GM12801 (cell line): ENCODE measurements at regions not wholly inside any gene's neighbourhood (a gene's known extent, or its start where the extent isn't known, plus 50 kb on each side); places are given as distances from the start of the nearest gene placed in this dataset.

Experiments used
- CTCF ChIP-seq: IDR thresholded peaks from one replicate; pipeline ENCODE4 v1.5.1; 2011; ENCODE audit warnings: control low read depth; ENCODE audit not compliant: insufficient read length; ENCODE audit errors: extremely low read depth

- no peak for TF ChIP-seq CTCF
These were observed 212.5 kb upstream of the DKK2 start for GRCh38 chr4:107248571-107248970.

DNA sequence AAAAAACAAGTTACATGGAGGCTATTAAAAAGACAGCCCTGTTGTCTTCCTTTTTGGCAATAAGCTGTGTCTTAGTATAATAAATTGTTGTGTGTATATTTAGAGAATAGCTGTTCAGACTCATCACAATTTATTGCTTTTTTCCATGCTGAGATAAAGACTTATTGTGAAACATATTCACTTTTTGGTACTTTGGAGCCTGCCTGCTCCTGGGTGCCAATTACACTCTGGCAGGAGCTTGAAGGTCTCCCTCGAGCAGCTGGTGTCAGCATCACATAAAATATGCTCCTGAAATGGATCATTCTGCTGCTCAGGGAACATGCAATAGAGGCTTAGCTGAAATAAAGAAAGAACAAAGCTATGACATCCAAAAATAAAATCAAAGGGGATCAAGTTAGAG lies 211.6 kb upstream of the DKK2 start:
- no peak for TF ChIP-seq CTCF

GRCh38 chr4:107246761-107247160 lies 210.6 kb upstream of the DKK2 start:
- TF ChIP-seq CTCF = no peak

DNA sequence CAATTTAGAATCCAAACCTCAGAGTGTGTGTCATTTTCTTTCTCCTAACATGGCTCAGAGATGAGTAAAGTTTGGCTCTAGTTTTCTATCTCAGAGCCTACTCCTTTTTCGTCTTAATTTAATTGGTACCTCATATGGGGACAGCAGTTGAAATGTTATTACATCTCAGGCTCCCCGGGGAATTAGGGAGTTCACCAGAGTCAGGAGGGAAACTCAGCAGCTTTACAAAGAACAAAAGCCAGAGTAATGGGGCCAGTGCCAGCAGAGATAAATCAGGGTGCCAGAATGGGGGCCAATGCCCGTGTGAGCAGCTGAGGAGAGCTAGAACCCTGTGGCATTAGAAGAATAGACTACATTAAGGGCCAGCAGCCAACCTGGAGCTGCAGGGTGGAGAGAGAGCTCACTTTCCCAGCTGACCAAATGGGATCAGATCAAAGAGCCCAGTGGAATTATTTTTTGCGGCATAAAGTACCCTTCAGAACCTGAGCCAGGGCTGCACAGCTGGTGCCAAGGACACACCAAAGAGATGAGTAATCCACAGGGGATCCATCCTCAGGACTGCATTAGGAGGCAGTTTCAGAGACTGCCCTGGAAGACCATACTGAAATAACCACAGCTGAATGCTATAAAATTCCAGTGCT lies 207.1 kb upstream of the DKK2 start:
- no peak for TF ChIP-seq CTCF

DNA sequence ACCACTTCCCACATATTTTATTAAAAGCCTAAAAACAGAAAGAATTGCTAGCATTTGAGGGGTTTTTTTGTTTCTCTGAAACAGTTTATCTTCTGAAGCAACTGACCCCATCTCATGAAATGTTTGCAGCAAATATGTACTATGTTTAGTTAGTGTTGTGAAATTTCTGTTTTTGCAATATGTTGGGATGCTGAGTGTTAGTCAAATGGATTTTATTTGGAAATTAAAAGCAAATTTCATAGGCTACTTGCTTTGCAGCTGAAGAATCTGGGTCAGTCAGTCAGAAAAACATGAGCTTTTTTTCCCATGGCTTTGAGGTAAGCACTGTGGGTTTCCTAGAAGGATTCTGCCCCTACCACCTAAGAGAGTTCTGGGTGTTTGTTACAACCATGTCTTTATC lies 184.9 kb upstream of the DKK2 start:
- no peak for TF ChIP-seq CTCF

DNA sequence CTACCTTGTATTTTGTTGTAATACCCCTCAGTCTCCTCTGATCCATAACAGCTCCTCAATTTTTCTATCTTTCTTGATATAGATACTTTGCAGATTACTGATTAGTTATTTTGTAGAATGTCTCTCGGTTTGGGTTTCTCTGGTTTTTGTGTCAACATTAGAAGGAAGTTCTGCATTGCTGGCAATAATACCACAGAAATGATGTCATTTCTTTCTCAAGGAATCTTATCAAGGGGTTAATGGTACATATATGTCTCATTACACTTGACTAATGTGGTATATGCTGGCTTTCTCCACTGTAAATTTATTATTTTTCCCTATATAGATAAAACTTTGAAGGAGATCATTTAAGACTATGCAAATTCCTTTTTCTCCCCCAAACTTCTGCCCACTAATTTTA lies 183.6 kb upstream of the DKK2 start:
- TF ChIP-seq CTCF = no peak

GRCh38 chr4:107216379-107216778 lies 180.3 kb upstream of the DKK2 start:
- TF ChIP-seq CTCF = no peak
